Neuronal stem cell (in vitro differentiated cells): ENCODE measurements at regions not wholly inside any gene's neighbourhood (a gene's known extent, or its start where the extent isn't known, plus 50 kb on each side); places are given as distances from the start of the nearest gene placed in this dataset.

ENCODE experiments used
- DNase-seq: peaks from one replicate; pipeline ENCODE4 v3.0.0-alpha.2; 2013; ENCODE audit warnings: low spot score
- H2AFZ ChIP-seq: one replicate; pipeline ENCODE4 v1.6.1; 2013; ENCODE audit warnings: mild to moderate bottlenecking, low read length, inconsistent platforms
- H2AK5ac ChIP-seq: 2 replicates; pipeline ENCODE4 v1.6.1; 2013; ENCODE audit warnings: low read depth, mild to moderate bottlenecking, inconsistent platforms, low read length, moderate library complexity, mixed read lengths
- H2BK120ac ChIP-seq: 2 replicates; pipeline ENCODE4 v1.6.1; 2013; ENCODE audit warnings: low read depth, mild to moderate bottlenecking, inconsistent platforms, low read length, moderate library complexity, mixed read lengths
- H2BK12ac ChIP-seq: one replicate; pipeline ENCODE4 v1.6.1; 2013; ENCODE audit warnings: low read length, inconsistent platforms
- H2BK15ac ChIP-seq: 2 replicates; pipeline ENCODE4 v1.6.1; 2013; ENCODE audit warnings: mild to moderate bottlenecking, low read length, inconsistent platforms, mixed read lengths
- H2BK5ac ChIP-seq: one replicate; pipeline ENCODE4 v1.6.1; 2013; ENCODE audit warnings: inconsistent platforms, mild to moderate bottlenecking, low read length, moderate library complexity
- H3K14ac ChIP-seq: one replicate; pipeline ENCODE4 v1.6.1; 2013; ENCODE audit warnings: low read length, inconsistent platforms
- H3K18ac ChIP-seq: 2 replicates; pipeline ENCODE4 v1.6.1; 2013; ENCODE audit warnings: low read length, inconsistent platforms
- H3K23ac ChIP-seq: 2 replicates; pipeline ENCODE4 v1.6.1; 2013; ENCODE audit warnings: low read depth, mild to moderate bottlenecking, mixed read lengths, low read length, inconsistent platforms; ENCODE audit not compliant: poor library complexity
- H3K27ac ChIP-seq: replicated peaks from 3 replicates; pipeline ENCODE4 v1.5.1; 2013; ENCODE audit warnings: low read length, inconsistent platforms
- H3K27me3 ChIP-seq, 3 experiments: 2 replicates each; pipeline ENCODE4 v1.6.1; 2013; ENCODE audit warnings: low read length in 3 of 3, mild to moderate bottlenecking in 2 of 3, inconsistent platforms in 1 of 3, low read depth in 1 of 3, mixed read lengths in 1 of 3, moderate library complexity in 1 of 3; ENCODE audit not compliant: control insufficient read depth in 3 of 3, insufficient read depth in 3 of 3
- H3K36me3 ChIP-seq, 2 donors: replicated peaks in 1 of 2; 2 replicates each; pipeline ENCODE4 v1.6.1; 2013; ENCODE audit warnings: low read length in 2 of 2; ENCODE audit not compliant: control insufficient read depth in 2 of 2, insufficient read depth in 2 of 2
- H3K4ac ChIP-seq: 2 replicates; pipeline ENCODE4 v1.6.1; 2013; ENCODE audit warnings: inconsistent platforms, mild to moderate bottlenecking, low read length, moderate library complexity
- H3K4me1 ChIP-seq, 2 donors: 1 replicate in 1 of 2; 2 replicates in 1 of 2; pipeline ENCODE4 v1.6.1; 2013; ENCODE audit warnings: low read length in 2 of 2, low read depth in 1 of 2; ENCODE audit not compliant: control insufficient read depth in 2 of 2, insufficient read depth in 1 of 2
- H3K4me2 ChIP-seq: one replicate; pipeline ENCODE4 v1.6.1; 2013; ENCODE audit warnings: mild to moderate bottlenecking, low read length, inconsistent platforms; ENCODE audit not compliant: insufficient read depth, poor library complexity, severe bottlenecking
- H3K4me3 ChIP-seq, 2 donors: 2 replicates each; pipeline ENCODE4 v1.5.1; 2013; ENCODE audit warnings: low read length in 2 of 2, mild to moderate bottlenecking in 2 of 2, inconsistent platforms in 1 of 2, moderate library complexity in 1 of 2
- H3K79me1 ChIP-seq: one replicate; pipeline ENCODE4 v1.6.1; 2013; ENCODE audit warnings: low read depth, mild to moderate bottlenecking, inconsistent platforms, low read length, moderate library complexity
- H3K9ac ChIP-seq: one replicate; pipeline ENCODE4 v1.6.1; 2013; ENCODE audit warnings: mild to moderate bottlenecking, low read depth, low read length, inconsistent platforms; ENCODE audit not compliant: poor library complexity
- H3K9me3 ChIP-seq, 2 donors: replicated peaks in 1 of 2; 2 replicates each; pipeline versions ENCODE3 to v1.6.1; 2013; ENCODE audit warnings: low read length in 2 of 2, mild to moderate bottlenecking in 2 of 2, inconsistent platforms in 1 of 2, low read depth in 1 of 2, mixed read lengths in 1 of 2, moderate library complexity in 1 of 2; ENCODE audit not compliant: control insufficient read depth in 2 of 2, insufficient read depth in 1 of 2
- H4K8ac ChIP-seq: one replicate; pipeline ENCODE4 v1.6.1; 2013; ENCODE audit warnings: low read depth, mild to moderate bottlenecking, inconsistent platforms, low read length, moderate library complexity
- H4K91ac ChIP-seq: one replicate; pipeline ENCODE4 v1.6.1; 2013; ENCODE audit warnings: low read length, low read depth, mild to moderate bottlenecking, inconsistent platforms; ENCODE audit not compliant: poor library complexity
- WGBS, 2 donors: extraction: QIAGEN DNeasy Blood & Tissue Kit; methylation state at CpG; one replicate each; pipeline ENCODE4 v1.1.7; 2013; ENCODE audit warnings: missing lambda C conversion rate in 2 of 2, mixed read lengths in 1 of 2; ENCODE audit not compliant: insufficient read length in 2 of 2, insufficient replicate concordance in 1 of 2; ENCODE audit errors: extremely low coverage in 2 of 2; 5-methylcytosine and 5-hydroxymethylcytosine counted together

- H3K23ac ChIP-seq: no peak overlapping the region
- no peak overlapping the region for H2BK120ac ChIP-seq
- H3K27ac ChIP-seq: no peak overlapping the region
- H4K91ac ChIP-seq: no peak overlapping the region
- H3K4ac ChIP-seq: no peak overlapping the region
- no peak overlapping the region for H3K4me2 ChIP-seq
- no peaks in the 10 kb centered on the region for H3K36me3 ChIP-seq
- H2BK5ac ChIP-seq: no peak overlapping the region
- no peak overlapping the region for H3K9ac ChIP-seq
- no peak for DNase-seq
- no peak overlapping the region for H3K14ac ChIP-seq
- no peak overlapping the region for H4K8ac ChIP-seq
- no peak overlapping the region for H3K4me3 ChIP-seq
- H3K79me1 ChIP-seq: no peaks in the 10 kb centered on the region
- no peak overlapping the region for H2BK12ac ChIP-seq
- no peak overlapping the region for H3K18ac ChIP-seq
- H2AK5ac ChIP-seq: no peak overlapping the region
- no peak overlapping the region for H2AFZ ChIP-seq
- H3K9me3 ChIP-seq: no peaks in the 10 kb centered on the region
- WGBS, 2 donors: no CpG with 5 or more reads among the region's 1 CpG
- no peaks in the 10 kb centered on the region for H3K4me1 ChIP-seq
- no peaks in the 10 kb centered on the region for H3K27me3 ChIP-seq
- H2BK15ac ChIP-seq: no peak overlapping the region
Measured at GRCh38 chr3:176969066-176969465, 228.2 kb downstream of the TBL1XR1 start.

GRCh38 chr3:176968631-176969030, 228.7 kb downstream of the TBL1XR1 start:
- no CpG with 5 or more reads among the region's 2 CpGs for WGBS, 2 donors
- Histone ChIP-seq H2BK12ac (no peak overlapping the region), H3K9ac (no peak overlapping the region), H3K18ac (no peak overlapping the region), H2BK120ac (no peak overlapping the region), H3K4me1 (no peaks in the 10 kb centered on the region), H3K4ac (no peak overlapping the region), H3K14ac (no peak overlapping the region), H2AK5ac (no peak overlapping the region), H4K8ac (no peak overlapping the region), H3K23ac (no peak overlapping the region), H3K36me3 (no peaks in the 10 kb centered on the region), H2AFZ (no peak overlapping the region), H3K4me2 (no peak overlapping the region), H3K79me1 (no peaks in the 10 kb centered on the region), H3K27me3 (no peaks in the 10 kb centered on the region), H2BK5ac (no peak overlapping the region), H3K27ac (no peak overlapping the region), H4K91ac (no peak overlapping the region), H3K4me3 (no peak overlapping the region), H2BK15ac (no peak overlapping the region), H3K9me3 (no peaks in the 10 kb centered on the region)
- no peak for DNase-seq

GRCh38 chr3:176967522-176967921, 229.8 kb downstream of the TBL1XR1 start:
- DNase-seq: no peak

DNA sequence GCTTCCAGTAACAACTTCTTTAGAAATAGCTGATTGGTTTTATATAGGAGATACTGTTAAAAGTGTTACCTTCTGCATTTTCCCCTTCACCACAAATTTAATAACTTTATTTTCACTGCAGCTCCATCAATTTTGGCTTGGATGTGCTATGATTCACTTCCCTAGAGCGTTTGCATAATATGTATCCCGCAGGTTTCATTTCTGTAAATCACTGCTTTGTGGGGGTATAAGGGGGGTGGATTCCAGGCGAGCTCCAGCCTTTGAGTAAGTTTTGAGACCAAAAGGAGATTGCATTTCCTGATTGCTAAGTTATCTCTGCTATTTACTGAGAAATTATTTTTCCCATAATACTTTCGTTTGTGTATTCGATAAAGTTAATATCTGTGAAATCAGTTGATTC, 232.6 kb downstream of the TBL1XR1 start:
- H3K27ac ChIP-seq: no peak overlapping the region
- H2AK5ac ChIP-seq: no peak overlapping the region
- H3K18ac ChIP-seq: no peak overlapping the region
- no peak overlapping the region for H2AFZ ChIP-seq
- DNase-seq: no peak
- H3K9me3 ChIP-seq: no peaks in the 10 kb centered on the region
- no peak overlapping the region for H2BK120ac ChIP-seq
- no peak overlapping the region for H4K91ac ChIP-seq
- no peak overlapping the region for H3K23ac ChIP-seq
- H2BK15ac ChIP-seq: no peak overlapping the region
- no peak overlapping the region for H2BK12ac ChIP-seq
- H3K14ac ChIP-seq: no peak overlapping the region
- H3K4me2 ChIP-seq: no peak overlapping the region
- H2BK5ac ChIP-seq: no peak overlapping the region
- H3K36me3 ChIP-seq: no peaks in the 10 kb centered on the region
- no peaks in the 10 kb centered on the region for H3K79me1 ChIP-seq
- no peaks in the 10 kb centered on the region for H3K27me3 ChIP-seq
- H4K8ac ChIP-seq: no peak overlapping the region
- no CpG with 5 or more reads among the region's 5 CpGs for WGBS, 2 donors
- H3K4ac ChIP-seq: no peak overlapping the region
- no peak overlapping the region for H3K9ac ChIP-seq
- no peak overlapping the region for H3K4me3 ChIP-seq
- no peaks in the 10 kb centered on the region for H3K4me1 ChIP-seq

More at GRCh38 chr3:176967522-176967921, 229.8 kb downstream of the TBL1XR1 start:
- Histone ChIP-seq H2BK12ac (no peak overlapping the region), H2AFZ (no peak overlapping the region), H3K18ac (no peak overlapping the region), H3K4me3 (no peak overlapping the region), H4K91ac (no peak overlapping the region), H3K27ac (no peak overlapping the region), H2BK15ac (no peak overlapping the region), H3K9me3 (no peaks in the 10 kb centered on the region), H3K27me3 (no peaks in the 10 kb centered on the region), H3K4me1 (no peaks in the 10 kb centered on the region), H3K14ac (no peak overlapping the region), H2AK5ac (no peak overlapping the region), H2BK120ac (no peak overlapping the region), H3K36me3 (no peaks in the 10 kb centered on the region), H3K9ac (no peak overlapping the region), H2BK5ac (no peak overlapping the region), H3K4ac (no peak overlapping the region), H3K4me2 (no peak overlapping the region), H4K8ac (no peak overlapping the region), H3K79me1 (no peaks in the 10 kb centered on the region), H3K23ac (no peak overlapping the region)
- WGBS, 2 donors: no CpG with 5 or more reads among the region's 3 CpGs
